PC-3 (cell line): ENCODE measurements at regions not wholly inside any gene's neighbourhood (a gene's known extent, or its start where the extent isn't known, plus 50 kb on each side); places are given as distances from the start of the nearest gene placed in this dataset.

Experiments used
- CTCF ChIP-seq: fragments of 300-600 bp; sonication (generic); conservative IDR thresholded peaks from 2 replicates; pipeline ENCODE4 v1.5.1; 2017; ENCODE audit warnings: antibody characterized with exemption, low read depth, mild to moderate bottlenecking, low read length
- EZH2 ChIP-seq: fragments of 300-600 bp; sonication (generic); IDR thresholded peaks from one replicate; pipeline ENCODE4 v1.6.1; 2017; ENCODE audit warnings: antibody characterized with exemption, mild to moderate bottlenecking, low read length; ENCODE audit not compliant: unreplicated experiment

DNA sequence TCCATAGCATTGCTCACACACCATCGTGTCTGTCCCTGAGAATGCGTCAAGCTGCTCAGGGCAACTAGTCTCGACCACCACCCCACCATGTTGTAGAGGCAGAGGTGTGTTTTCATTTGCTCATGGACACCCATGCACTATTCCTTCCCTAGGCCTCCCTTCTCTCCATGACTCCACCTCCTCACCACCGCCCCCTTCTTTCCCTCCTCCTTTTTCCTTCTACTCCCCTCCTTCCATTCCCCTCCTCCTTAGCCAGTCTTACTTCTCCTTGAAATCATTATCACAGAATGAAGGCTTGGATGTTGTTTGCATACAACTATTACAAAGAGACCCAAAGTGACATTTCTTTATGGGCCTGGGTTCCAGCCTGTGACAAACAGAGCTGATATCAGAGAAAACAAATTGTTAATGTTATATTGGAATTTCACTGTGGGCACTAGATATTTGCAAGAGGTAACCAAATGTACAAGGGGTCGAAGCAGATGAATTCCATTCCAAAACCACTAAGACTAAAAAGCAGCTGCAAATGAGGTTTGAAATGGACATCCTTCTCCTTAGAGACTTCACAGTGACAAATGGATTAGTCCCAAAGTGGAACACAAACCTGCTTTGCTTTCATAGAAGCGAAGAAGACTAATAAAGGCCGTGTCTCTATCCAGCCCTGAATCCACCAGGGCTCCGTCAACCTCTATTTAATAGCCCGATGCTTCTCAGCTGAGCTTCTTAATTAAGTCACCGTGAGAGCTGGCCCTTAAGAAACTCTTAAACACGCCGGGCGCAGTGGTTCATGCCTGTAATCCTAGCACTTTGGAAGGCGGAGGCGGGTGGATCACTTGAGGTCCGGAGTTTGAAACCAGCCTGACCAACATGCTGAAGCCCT, 275.8 kb upstream of the SULF2 start:
- TF ChIP-seq CTCF (no peak), EZH2 (no peak)
